ENCODE measurements at regions not wholly inside any gene's neighbourhood (a gene's known extent, or its start where the extent isn't known, plus 50 kb on each side); places are given as distances from the start of the nearest gene placed in this dataset.

GRCh38 chr11:70661761-70662501, 263.6 kb downstream of the CTTN start:
- TF ChIP-seq MYC (CRISPR knock-in tag; IDR thresholded peaks at IDR 0.05; ENCODE audit: borderline replicate concordance) (no peak), SMAD1 (CRISPR knock-in tag; IDR thresholded peaks at IDR 0.05; ENCODE audit: borderline replicate concordance, low read depth) (no peak), ELF4 (CRISPR knock-in tag; IDR thresholded peaks at IDR 0.05; ENCODE audit: borderline replicate concordance) (no peak), SP1 (IDR thresholded peaks at IDR 0.05) (no peak), SP1 (CRISPR knock-in tag; IDR thresholded peaks at IDR 0.05) (no peak), SIN3A (IDR thresholded peaks at IDR 0.05; ENCODE audit: borderline replicate concordance, low read depth, low read length) (no peak), ZNF740 (CRISPR knock-in tag; IDR thresholded peaks at IDR 0.05) (no peak), NFE2L2 (IDR thresholded peaks at IDR 0.05; ENCODE audit: low read length) (no peak)
- TF ChIP-seq, protein P1, sequence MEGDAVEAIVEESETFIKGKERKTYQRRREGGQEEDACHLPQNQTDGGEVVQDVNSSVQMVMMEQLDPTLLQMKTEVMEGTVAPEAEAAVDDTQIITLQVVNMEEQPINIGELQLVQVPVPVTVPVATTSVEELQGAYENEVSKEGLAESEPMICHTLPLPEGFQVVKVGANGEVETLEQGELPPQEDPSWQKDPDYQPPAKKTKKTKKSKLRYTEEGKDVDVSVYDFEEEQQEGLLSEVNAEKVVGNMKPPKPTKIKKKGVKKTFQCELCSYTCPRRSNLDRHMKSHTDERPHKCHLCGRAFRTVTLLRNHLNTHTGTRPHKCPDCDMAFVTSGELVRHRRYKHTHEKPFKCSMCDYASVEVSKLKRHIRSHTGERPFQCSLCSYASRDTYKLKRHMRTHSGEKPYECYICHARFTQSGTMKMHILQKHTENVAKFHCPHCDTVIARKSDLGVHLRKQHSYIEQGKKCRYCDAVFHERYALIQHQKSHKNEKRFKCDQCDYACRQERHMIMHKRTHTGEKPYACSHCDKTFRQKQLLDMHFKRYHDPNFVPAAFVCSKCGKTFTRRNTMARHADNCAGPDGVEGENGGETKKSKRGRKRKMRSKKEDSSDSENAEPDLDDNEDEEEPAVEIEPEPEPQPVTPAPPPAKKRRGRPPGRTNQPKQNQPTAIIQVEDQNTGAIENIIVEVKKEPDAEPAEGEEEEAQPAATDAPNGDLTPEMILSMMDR (CRISPR knock-in tag; IDR thresholded peaks at IDR 0.05) = no peak
- TF ChIP-seq, protein P2, sequence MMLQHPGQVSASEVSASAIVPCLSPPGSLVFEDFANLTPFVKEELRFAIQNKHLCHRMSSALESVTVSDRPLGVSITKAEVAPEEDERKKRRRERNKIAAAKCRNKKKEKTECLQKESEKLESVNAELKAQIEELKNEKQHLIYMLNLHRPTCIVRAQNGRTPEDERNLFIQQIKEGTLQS (CRISPR knock-in tag; IDR thresholded peaks at IDR 0.05) = no peak
